Uterus (tissue), 2 donors: ENCODE measurements at regions not wholly inside any gene's neighbourhood (a gene's known extent, or its start where the extent isn't known, plus 50 kb on each side); places are given as distances from the start of the nearest gene placed in this dataset.

Source experiments
- CTCF ChIP-seq, 4 experiments: fragments of 200-600 bp in 2 of 4; fragments of 450-650 bp in 2 of 4; sonication (generic) in 2 of 4; IDR thresholded peaks; one replicate each; pipeline ENCODE4 v1.5.1; 2016 to 2019; ENCODE audit warnings: antibody characterized with exemption in 4 of 4, mild to moderate bottlenecking in 2 of 4, moderate library complexity in 1 of 4
- POLR2A ChIP-seq, 2 donors: fragments of 450-650 bp; IDR thresholded peaks; one replicate each; pipeline ENCODE4 v1.6.1; 2016; ENCODE audit warnings: antibody characterized with exemption in 2 of 2, mild to moderate bottlenecking in 1 of 2, moderate library complexity in 1 of 2

GRCh38 chr13:42728507-42729180, 52.7 kb upstream of the FAM216B start:
- TF ChIP-seq POLR2A (IDR thresholded peaks at IDR 0.05): no peak
- TF ChIP-seq CTCF (IDR thresholded peaks at IDR 0.05): no peak
